Liver (tissue), 8 donors: ENCODE measurements at regions not wholly inside any gene's neighbourhood (a gene's known extent, or its start where the extent isn't known, plus 50 kb on each side); places are given as distances from the start of the nearest gene placed in this dataset.

Experiments used
- DNase-seq: peaks from one replicate; pipeline ENCODE4 v3.0.0-alpha.2; 2017; ENCODE audit warnings: low spot score
- H3K27ac ChIP-seq, 2 donors: one replicate each; pipeline ENCODE4 v1.7.0; 2013; ENCODE audit warnings: inconsistent platforms in 2 of 2, low read length in 2 of 2, control low read depth in 1 of 2, low read depth in 1 of 2, mild to moderate bottlenecking in 1 of 2
- H3K27me3 ChIP-seq, 4 donors: one replicate each; pipeline versions ENCODE4 v1.6.1 to v1.7.0; 2013; ENCODE audit warnings: low read length in 3 of 4, inconsistent platforms in 1 of 4, mild to moderate bottlenecking in 1 of 4, moderate library complexity in 1 of 4; ENCODE audit not compliant: control insufficient read depth in 4 of 4, insufficient read depth in 4 of 4
- H3K36me3 ChIP-seq, 4 donors: one replicate each; pipeline versions ENCODE4 v1.6.1 to v1.7.0; 2013; ENCODE audit warnings: low read length in 3 of 4, mild to moderate bottlenecking in 3 of 4, low read depth in 1 of 4, moderate library complexity in 1 of 4; ENCODE audit not compliant: control insufficient read depth in 4 of 4, insufficient read depth in 3 of 4
- H3K4me1 ChIP-seq, 4 donors: one replicate each; pipeline versions ENCODE4 v1.6.1 to v1.7.0; 2013; ENCODE audit warnings: low read length in 3 of 4, mild to moderate bottlenecking in 3 of 4, moderate library complexity in 1 of 4; ENCODE audit not compliant: control insufficient read depth in 4 of 4, insufficient read depth in 4 of 4
- H3K4me3 ChIP-seq, 3 donors: one replicate each; pipeline versions ENCODE4 v1.6.1 to v1.7.0; 2013; ENCODE audit warnings: low read length in 3 of 3, control low read depth in 1 of 3, low read depth in 1 of 3, mild to moderate bottlenecking in 1 of 3
- H3K9ac ChIP-seq, 2 donors: one replicate each; pipeline ENCODE4 v1.7.0; 2013; ENCODE audit warnings: low read length in 2 of 2, mild to moderate bottlenecking in 2 of 2, moderate library complexity in 2 of 2, control low read depth in 1 of 2, low read depth in 1 of 2
- H3K9me3 ChIP-seq, 4 donors: one replicate each; pipeline versions ENCODE4 v1.6.1 to v1.7.0; 2013; ENCODE audit warnings: low read length in 3 of 4; ENCODE audit not compliant: control insufficient read depth in 4 of 4
- EGR1 ChIP-seq, 2 donors: IDR thresholded peaks; 2 replicates each; pipeline ENCODE4 v1.6.1; 2016 to 2018; ENCODE audit warnings: antibody characterized with exemption in 2 of 2, low read depth in 2 of 2
- FOXA1 ChIP-seq: IDR thresholded peaks from 2 replicates; pipeline ENCODE4 v1.6.1; 2016; ENCODE audit warnings: antibody characterized with exemption
- FOXA2 ChIP-seq: IDR thresholded peaks from 2 replicates; pipeline ENCODE4 v1.6.1; 2016; ENCODE audit warnings: antibody characterized with exemption
- GABPA ChIP-seq, 2 donors: IDR thresholded peaks in 1 of 2; conservative IDR thresholded peaks in 1 of 2; 2 replicates each; pipeline ENCODE4 v1.6.1; 2016; ENCODE audit warnings: antibody characterized with exemption in 2 of 2, mild to moderate bottlenecking in 1 of 2, moderate library complexity in 1 of 2
- HNF4A ChIP-seq, 2 donors: conservative IDR thresholded peaks; 2 replicates each; pipeline ENCODE4 v1.6.1; 2016; ENCODE audit warnings: antibody characterized with exemption in 2 of 2, mild to moderate bottlenecking in 2 of 2
- HNF4G ChIP-seq: IDR thresholded peaks from 2 replicates; pipeline ENCODE4 v1.6.1; 2016; ENCODE audit warnings: antibody characterized with exemption
- JUND ChIP-seq, 2 donors: IDR thresholded peaks; 2 replicates each; pipeline ENCODE4 v1.6.1; 2016; ENCODE audit warnings: antibody characterized with exemption in 2 of 2
- NR2F2 ChIP-seq: IDR thresholded peaks from 2 replicates; pipeline ENCODE4 v1.6.1; 2016; ENCODE audit warnings: antibody characterized with exemption
- RAD21 ChIP-seq, 2 donors: IDR thresholded peaks; 2 replicates each; pipeline ENCODE4 v1.6.1; 2016; ENCODE audit warnings: antibody characterized with exemption in 2 of 2, mild to moderate bottlenecking in 2 of 2
- SP1 ChIP-seq: IDR thresholded peaks from 2 replicates; pipeline ENCODE4 v1.6.1; 2018; ENCODE audit warnings: antibody characterized with exemption, mild to moderate bottlenecking
- TAF1 ChIP-seq: conservative IDR thresholded peaks from 2 replicates; pipeline ENCODE4 v1.6.1; 2016; ENCODE audit warnings: antibody characterized with exemption, mild to moderate bottlenecking
- YY1 ChIP-seq: IDR thresholded peaks from 2 replicates; pipeline ENCODE4 v1.6.1; 2016; ENCODE audit warnings: antibody characterized with exemption, mild to moderate bottlenecking
- ZBTB33 ChIP-seq: IDR thresholded peaks from 2 replicates; pipeline ENCODE4 v1.6.1; 2016; ENCODE audit warnings: antibody characterized with exemption
- WGBS: extraction: QIAGEN DNeasy Blood & Tissue Kit; methylation state at CpG from one replicate; pipeline ENCODE4 v1.1.7; 2013; 5-methylcytosine and 5-hydroxymethylcytosine counted together
- TF ChIP-seq, protein P1 (sequence below): IDR thresholded peaks from 2 replicates; pipeline ENCODE4 v1.6.1; 2016; ENCODE audit warnings: antibody characterized with exemption
- TF ChIP-seq, protein P2 (sequence below): IDR thresholded peaks from 2 replicates; pipeline ENCODE4 v1.6.1; 2016; ENCODE audit warnings: antibody characterized with exemption
- TF ChIP-seq, protein P3 (sequence below): fragments of 150-350 bp; IDR thresholded peaks from 2 replicates; pipeline ENCODE4 v1.5.1; 2017; ENCODE audit warnings: improper control_type of control experiment, low read depth, low read length; ENCODE audit not compliant: missing input control
- TF ChIP-seq, protein P4 (sequence below): IDR thresholded peaks from 2 replicates; pipeline ENCODE4 v1.6.1; 2016; ENCODE audit warnings: antibody characterized with exemption, mild to moderate bottlenecking
- donor health status: healthy.
- donor health status: healthy.
- donor health status: healthy.
- donor health status: healthy.
- donor health status: healthy.

- Histone ChIP-seq H3K9me3 (no peaks in the 10 kb centered on the region), H3K36me3 (no peaks in the 10 kb centered on the region), H3K4me3 (no peak overlapping the region), H3K27ac (no peak overlapping the region), H3K27me3 (no peaks in the 10 kb centered on the region), H3K9ac (no peak overlapping the region), H3K4me1 (no peaks in the 10 kb centered on the region)
- TF ChIP-seq, protein P1, sequence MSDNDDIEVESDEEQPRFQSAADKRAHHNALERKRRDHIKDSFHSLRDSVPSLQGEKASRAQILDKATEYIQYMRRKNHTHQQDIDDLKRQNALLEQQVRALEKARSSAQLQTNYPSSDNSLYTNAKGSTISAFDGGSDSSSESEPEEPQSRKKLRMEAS, result no peak
- TF ChIP-seq HNF4G, result no peak
- no peak for TF ChIP-seq YY1
- DNase-seq, result no peak
- WGBS, result 91% methylated on average over 2 of the region's 2 CpGs
Observed at GRCh38 chr4:107213880-107214279, 177.8 kb upstream of the DKK2 start.

DNA sequence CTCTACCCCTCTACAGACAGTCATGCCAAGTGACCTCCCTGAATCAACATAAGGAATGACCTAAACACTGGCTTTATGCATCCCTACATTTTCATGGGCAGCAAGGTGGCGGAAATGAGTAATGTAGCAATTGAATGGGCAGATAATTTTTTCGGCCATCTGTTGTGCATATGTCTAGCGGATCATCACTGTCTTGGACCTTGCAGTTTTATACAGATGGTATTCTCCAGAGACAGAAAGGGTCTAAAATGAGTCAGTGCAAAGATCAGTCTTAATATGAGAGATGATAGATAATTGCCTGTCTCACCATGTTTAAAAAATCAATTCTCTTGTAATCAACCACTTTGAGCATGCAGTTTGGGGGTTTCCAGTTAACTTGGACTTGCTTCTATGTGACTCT lies 177.3 kb upstream of the DKK2 start:
- DNase-seq, result no peak
- Histone ChIP-seq H3K4me3 (no peak overlapping the region), H3K4me1 (no peaks in the 10 kb centered on the region), H3K27ac (no peak overlapping the region), H3K27me3 (no peaks in the 10 kb centered on the region), H3K9me3 (no peaks in the 10 kb centered on the region), H3K9ac (no peak overlapping the region), H3K36me3 (no peaks in the 10 kb centered on the region)
- 96% methylated on average over 3 of the region's 3 CpGs for WGBS
- TF ChIP-seq ZBTB33, result no peak
- TF ChIP-seq HNF4A (conservative IDR thresholded peaks at IDR 0.05), result no peak
- no peak for TF ChIP-seq FOXA1
- TF ChIP-seq HNF4G, result no peak
- TF ChIP-seq FOXA2, result no peak
- TF ChIP-seq JUND (IDR thresholded peaks at IDR 0.05), result no peak
- TF ChIP-seq, protein P1, result no peak
- TF ChIP-seq, protein P2, sequence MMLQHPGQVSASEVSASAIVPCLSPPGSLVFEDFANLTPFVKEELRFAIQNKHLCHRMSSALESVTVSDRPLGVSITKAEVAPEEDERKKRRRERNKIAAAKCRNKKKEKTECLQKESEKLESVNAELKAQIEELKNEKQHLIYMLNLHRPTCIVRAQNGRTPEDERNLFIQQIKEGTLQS, result no peak
- no peak for TF ChIP-seq NR2F2
- TF ChIP-seq, protein P3, sequence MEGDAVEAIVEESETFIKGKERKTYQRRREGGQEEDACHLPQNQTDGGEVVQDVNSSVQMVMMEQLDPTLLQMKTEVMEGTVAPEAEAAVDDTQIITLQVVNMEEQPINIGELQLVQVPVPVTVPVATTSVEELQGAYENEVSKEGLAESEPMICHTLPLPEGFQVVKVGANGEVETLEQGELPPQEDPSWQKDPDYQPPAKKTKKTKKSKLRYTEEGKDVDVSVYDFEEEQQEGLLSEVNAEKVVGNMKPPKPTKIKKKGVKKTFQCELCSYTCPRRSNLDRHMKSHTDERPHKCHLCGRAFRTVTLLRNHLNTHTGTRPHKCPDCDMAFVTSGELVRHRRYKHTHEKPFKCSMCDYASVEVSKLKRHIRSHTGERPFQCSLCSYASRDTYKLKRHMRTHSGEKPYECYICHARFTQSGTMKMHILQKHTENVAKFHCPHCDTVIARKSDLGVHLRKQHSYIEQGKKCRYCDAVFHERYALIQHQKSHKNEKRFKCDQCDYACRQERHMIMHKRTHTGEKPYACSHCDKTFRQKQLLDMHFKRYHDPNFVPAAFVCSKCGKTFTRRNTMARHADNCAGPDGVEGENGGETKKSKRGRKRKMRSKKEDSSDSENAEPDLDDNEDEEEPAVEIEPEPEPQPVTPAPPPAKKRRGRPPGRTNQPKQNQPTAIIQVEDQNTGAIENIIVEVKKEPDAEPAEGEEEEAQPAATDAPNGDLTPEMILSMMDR, result no peak
- TF ChIP-seq TAF1, result no peak
- TF ChIP-seq SP1, result no peak
- TF ChIP-seq RAD21 (IDR thresholded peaks at IDR 0.05), result no peak
- TF ChIP-seq, protein P4, sequence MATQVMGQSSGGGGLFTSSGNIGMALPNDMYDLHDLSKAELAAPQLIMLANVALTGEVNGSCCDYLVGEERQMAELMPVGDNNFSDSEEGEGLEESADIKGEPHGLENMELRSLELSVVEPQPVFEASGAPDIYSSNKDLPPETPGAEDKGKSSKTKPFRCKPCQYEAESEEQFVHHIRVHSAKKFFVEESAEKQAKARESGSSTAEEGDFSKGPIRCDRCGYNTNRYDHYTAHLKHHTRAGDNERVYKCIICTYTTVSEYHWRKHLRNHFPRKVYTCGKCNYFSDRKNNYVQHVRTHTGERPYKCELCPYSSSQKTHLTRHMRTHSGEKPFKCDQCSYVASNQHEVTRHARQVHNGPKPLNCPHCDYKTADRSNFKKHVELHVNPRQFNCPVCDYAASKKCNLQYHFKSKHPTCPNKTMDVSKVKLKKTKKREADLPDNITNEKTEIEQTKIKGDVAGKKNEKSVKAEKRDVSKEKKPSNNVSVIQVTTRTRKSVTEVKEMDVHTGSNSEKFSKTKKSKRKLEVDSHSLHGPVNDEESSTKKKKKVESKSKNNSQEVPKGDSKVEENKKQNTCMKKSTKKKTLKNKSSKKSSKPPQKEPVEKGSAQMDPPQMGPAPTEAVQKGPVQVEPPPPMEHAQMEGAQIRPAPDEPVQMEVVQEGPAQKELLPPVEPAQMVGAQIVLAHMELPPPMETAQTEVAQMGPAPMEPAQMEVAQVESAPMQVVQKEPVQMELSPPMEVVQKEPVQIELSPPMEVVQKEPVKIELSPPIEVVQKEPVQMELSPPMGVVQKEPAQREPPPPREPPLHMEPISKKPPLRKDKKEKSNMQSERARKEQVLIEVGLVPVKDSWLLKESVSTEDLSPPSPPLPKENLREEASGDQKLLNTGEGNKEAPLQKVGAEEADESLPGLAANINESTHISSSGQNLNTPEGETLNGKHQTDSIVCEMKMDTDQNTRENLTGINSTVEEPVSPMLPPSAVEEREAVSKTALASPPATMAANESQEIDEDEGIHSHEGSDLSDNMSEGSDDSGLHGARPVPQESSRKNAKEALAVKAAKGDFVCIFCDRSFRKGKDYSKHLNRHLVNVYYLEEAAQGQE, result no peak
- no peak for TF ChIP-seq EGR1 (IDR thresholded peaks at IDR 0.05; ENCODE audit: low read depth in 2 of 2)
- TF ChIP-seq GABPA (IDR thresholded peaks at IDR 0.05 in 1 of 2, conservative IDR thresholded peaks at IDR 0.05 in 1 of 2), result no peak
